ENCODE measurements at regions not wholly inside any gene's neighbourhood (a gene's known extent, or its start where the extent isn't known, plus 50 kb on each side); places are given as distances from the start of the nearest gene placed in this dataset.
"Not testable (repeated sequence)": the region's sequence is repeated elsewhere in the genome, so short reads cannot be mapped to it uniquely, and the experiment has no call there.

GRCh38 chr10:46095943-46096342 is 49.9 kb upstream of the MSMB start:
- DNase-seq, result not testable (repeated sequence)

GRCh38 chr10:46096446-46096845 is 50.4 kb upstream of the MSMB start:
- DNase-seq, result no peak

GRCh38 chr10:46096909-46097575 is 51.0 kb upstream of the MSMB start:
- no peak for DNase-seq

GRCh38 chr10:46097576-46098317 is 51.7 kb upstream of the MSMB start:
- DNase-seq, result no peak

- DNase-seq, result no peak
Measured at GRCh38 chr10:46098386-46098785, 52.3 kb upstream of the MSMB start.

GRCh38 chr10:46098925-46099324 is 52.9 kb upstream of the MSMB start:
- DNase-seq, result not testable (repeated sequence)

- no peak for DNase-seq
Measured at GRCh38 chr10:46104071-46104585, 58.1 kb upstream of the MSMB start.

GRCh38 chr10:46105416-46105815 is 59.3 kb upstream of the MSMB start:
- not testable (repeated sequence) for DNase-seq

- DNase-seq, result peak; percentile 51
Measured at GRCh38 chr10:46105856-46106409, 59.9 kb upstream of the MSMB start.

GRCh38 chr10:46106410-46107255 is 60.6 kb upstream of the MSMB start:
- peak; percentile 61 for DNase-seq

GRCh38 chr10:46108158-46108499 is 62.1 kb upstream of the MSMB start:
- not testable (repeated sequence) for DNase-seq

GRCh38 chr10:46154271-46154670 is 108.2 kb upstream of the MSMB start:
- not testable (repeated sequence) for DNase-seq

GRCh38 chr10:46154683-46155082 is 108.6 kb upstream of the MSMB start:
- DNase-seq, result not testable (repeated sequence)

GRCh38 chr10:46156866-46157265 is 110.8 kb upstream of the MSMB start:
- DNase-seq, result not testable (repeated sequence)

GRCh38 chr10:46169736-46170135 is 117.1 kb upstream of the ANTXRL start:
- no peak for DNase-seq

- no peak for DNase-seq
Measured at GRCh38 chr10:46170789-46171188, 116.0 kb upstream of the ANTXRL start.

- DNase-seq, result no peak
Measured at GRCh38 chr10:46171661-46172060, 115.1 kb upstream of the ANTXRL start.

GRCh38 chr10:46175296-46175695 is 111.5 kb upstream of the ANTXRL start:
- no peak for DNase-seq

- DNase-seq, result no peak
Measured at GRCh38 chr10:46175831-46176230, 111.0 kb upstream of the ANTXRL start.

GRCh38 chr10:46187431-46187830 is 99.4 kb upstream of the ANTXRL start:
- not testable (repeated sequence) for DNase-seq

- DNase-seq, result no peak
Measured at GRCh38 chr10:46197050-46197449, 89.7 kb upstream of the ANTXRL start.

- no peak for DNase-seq
Measured at GRCh38 chr10:46198516-46198915, 88.3 kb upstream of the ANTXRL start.

GRCh38 chr10:46202405-46202804 is 84.4 kb upstream of the ANTXRL start:
- not testable (repeated sequence) for DNase-seq

All from CD4-positive, alpha-beta T cell treated with Interleukin-12 subunit alpha and Interleukin-12 subunit beta, for 1 hour (primary cell).